ENCODE measurements at regions not wholly inside any gene's neighbourhood (a gene's known extent, or its start where the extent isn't known, plus 50 kb on each side); places are given as distances from the start of the nearest gene placed in this dataset.

- Mint-ChIP-seq H3K4me1 (ENCODE audit: unreplicated experiment) (no peaks in the 10 kb centered on the region), H3K4me3 (ENCODE audit: unreplicated experiment) (no peak overlapping the region), H3K27ac (ENCODE audit: unreplicated experiment) (no peak overlapping the region), H3K27me3 (ENCODE audit: unreplicated experiment) (peaks cover 6% of the 10 kb centered on the region), H3K36me3 (ENCODE audit: low read depth, unreplicated experiment) (no peaks in the 10 kb centered on the region), H3K9me3 (ENCODE audit: unreplicated experiment) (no peaks in the 10 kb centered on the region)
- DNase-seq (ENCODE audit: low spot score): no peak
- no peak for TF ChIP-seq CTCF (IDR thresholded peaks at IDR 0.05; ENCODE audit: unreplicated experiment)
Measured at GRCh38 chr9:134525841-134526583, 115.6 kb upstream of the COL5A1 start.

DNA sequence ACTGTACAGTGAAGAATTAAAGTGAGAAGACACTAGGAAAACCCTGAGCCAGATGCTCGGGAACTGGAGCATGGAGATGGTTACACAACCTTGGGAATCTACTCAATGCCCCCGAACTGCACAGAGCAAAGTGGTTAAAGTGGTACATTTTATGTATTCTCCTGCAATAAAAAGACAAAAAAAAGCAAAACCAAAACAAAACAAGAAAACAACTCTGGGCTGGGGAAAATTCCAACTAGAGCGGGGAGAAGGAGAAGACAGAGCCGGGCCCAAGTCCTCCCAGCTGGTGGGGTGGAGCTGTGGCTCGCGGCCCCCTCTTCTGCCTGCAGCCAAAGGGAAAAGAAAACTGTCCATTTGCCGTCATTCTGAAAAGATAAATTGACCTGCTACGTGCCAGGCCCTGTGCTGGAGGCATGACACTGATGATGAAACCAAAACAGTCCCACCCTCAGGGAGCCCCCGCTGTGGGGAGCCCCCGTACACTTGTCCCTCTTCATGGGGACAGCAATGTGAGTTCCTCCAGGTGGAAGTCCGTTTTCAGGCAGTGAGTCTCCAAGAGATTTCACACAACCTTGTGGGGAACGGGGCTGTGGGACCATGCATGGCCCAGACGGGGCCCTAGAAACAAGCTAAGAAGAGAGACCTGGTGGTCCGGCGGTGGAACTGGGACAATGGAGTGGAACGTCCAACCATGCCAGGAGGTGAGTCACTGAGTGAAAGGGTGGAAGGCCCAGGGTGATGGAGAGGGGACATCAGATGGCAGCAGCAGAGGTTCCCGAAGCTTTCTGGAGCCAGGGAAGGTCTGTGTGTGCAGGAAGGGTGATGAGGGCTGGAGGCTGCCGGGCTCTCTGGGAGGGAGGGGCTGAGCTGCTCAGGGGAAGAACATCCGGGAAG, 114.8 kb upstream of the COL5A1 start:
- no peak overlapping the region for H3K4me3 Mint-ChIP-seq (ENCODE audit: unreplicated experiment)
- TF ChIP-seq CTCF (IDR thresholded peaks at IDR 0.05; ENCODE audit: unreplicated experiment): no peak
- H3K27ac Mint-ChIP-seq (ENCODE audit: unreplicated experiment): no peak overlapping the region
- DNase-seq (ENCODE audit: low spot score): no peak
- H3K9me3 Mint-ChIP-seq (ENCODE audit: unreplicated experiment): no peaks in the 10 kb centered on the region
- H3K36me3 Mint-ChIP-seq (ENCODE audit: low read depth, unreplicated experiment): no peaks in the 10 kb centered on the region
- H3K27me3 Mint-ChIP-seq (ENCODE audit: unreplicated experiment): peaks cover 8% of the 10 kb centered on the region
- no peaks in the 10 kb centered on the region for H3K4me1 Mint-ChIP-seq (ENCODE audit: unreplicated experiment)

DNA sequence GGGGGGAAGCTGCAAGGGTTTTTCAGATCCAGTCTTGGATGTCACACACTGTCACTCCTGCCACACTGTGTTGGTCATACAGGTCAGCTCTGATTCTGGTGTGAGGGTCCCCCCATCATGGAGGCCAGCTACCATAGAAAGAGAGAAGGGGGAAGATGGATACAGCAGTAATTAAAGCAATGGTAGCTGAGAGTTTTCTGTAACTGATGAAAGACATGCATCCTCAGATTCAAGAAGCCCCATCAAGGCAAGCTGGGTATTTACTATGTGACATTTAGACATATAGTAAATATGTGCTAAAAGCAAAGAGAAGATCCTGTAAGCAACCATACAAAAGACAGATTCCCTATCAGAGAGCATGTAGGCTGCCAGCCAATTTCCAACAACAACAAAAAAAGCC, 110.9 kb upstream of the COL5A1 start:
- Mint-ChIP-seq H3K4me3 (ENCODE audit: unreplicated experiment) (no peak overlapping the region), H3K27ac (ENCODE audit: unreplicated experiment) (no peak overlapping the region), H3K36me3 (ENCODE audit: low read depth, unreplicated experiment) (no peaks in the 10 kb centered on the region), H3K27me3 (ENCODE audit: unreplicated experiment) (peaks cover 6% of the 10 kb centered on the region), H3K4me1 (ENCODE audit: unreplicated experiment) (no peaks in the 10 kb centered on the region), H3K9me3 (ENCODE audit: unreplicated experiment) (no peaks in the 10 kb centered on the region)
- no peak for DNase-seq (ENCODE audit: low spot score)
- TF ChIP-seq CTCF (IDR thresholded peaks at IDR 0.05; ENCODE audit: unreplicated experiment): no peak

DNA sequence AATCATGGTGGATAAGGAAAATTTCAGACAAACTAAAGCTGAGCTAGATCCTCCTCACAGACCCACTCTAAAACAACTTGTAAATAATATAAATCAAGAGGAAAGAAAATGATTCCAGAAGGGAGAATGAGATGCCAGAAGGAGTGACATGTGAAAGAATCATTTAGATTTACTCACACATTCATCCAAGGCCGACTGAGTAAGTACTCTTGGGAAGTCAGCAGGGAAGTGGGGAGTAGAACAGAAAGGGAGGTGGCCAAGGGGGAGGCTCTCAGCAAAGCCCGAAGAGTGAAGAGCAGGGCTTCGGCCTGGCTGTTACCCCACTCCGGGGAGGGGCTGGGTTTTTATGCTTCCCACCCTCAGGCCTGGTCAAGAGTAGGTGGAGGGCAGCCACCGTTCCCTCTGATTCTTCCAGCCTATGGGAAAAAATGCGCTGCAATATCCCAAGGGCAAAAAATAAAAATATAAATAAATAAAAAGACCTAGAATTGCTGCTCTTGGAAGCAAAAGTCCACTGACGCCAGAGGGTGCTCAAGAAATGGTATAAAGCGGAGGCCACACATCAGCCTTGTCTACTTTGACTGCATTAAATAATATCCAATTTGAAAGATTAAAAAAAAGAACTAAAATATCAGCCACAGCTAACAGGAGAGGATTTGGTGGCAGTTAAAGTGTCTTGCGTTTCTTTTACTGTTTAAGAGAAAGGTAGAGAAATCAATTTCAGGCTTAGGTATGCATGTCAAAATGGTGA, 110.2 kb upstream of the COL5A1 start:
- Mint-ChIP-seq H3K4me1 (ENCODE audit: unreplicated experiment) (no peaks in the 10 kb centered on the region), H3K9me3 (ENCODE audit: unreplicated experiment) (no peaks in the 10 kb centered on the region), H3K36me3 (ENCODE audit: low read depth, unreplicated experiment) (no peaks in the 10 kb centered on the region), H3K4me3 (ENCODE audit: unreplicated experiment) (no peak overlapping the region), H3K27me3 (ENCODE audit: unreplicated experiment) (peaks cover 6% of the 10 kb centered on the region), H3K27ac (ENCODE audit: unreplicated experiment) (no peak overlapping the region)
- TF ChIP-seq CTCF (IDR thresholded peaks at IDR 0.05; ENCODE audit: unreplicated experiment): no peak
- DNase-seq (ENCODE audit: low spot score): no peak
